CD4-positive, alpha-beta T cell (primary cell): ENCODE measurements at regions not wholly inside any gene's neighbourhood (a gene's known extent, or its start where the extent isn't known, plus 50 kb on each side); places are given as distances from the start of the nearest gene placed in this dataset.

Source experiments
- ATAC-seq: fragments of 200-7000 bp; cut with Tn5 transposase; one replicate; pipeline ENCODE4 v1.10.0; 2022; ENCODE audit warnings: mild to moderate bottlenecking; ENCODE audit not compliant: poor library complexity
- CTCF ChIA-PET: fragments of 350-600 bp; sonication (Branson Sonifier 250); formaldehyde crosslinking; loops from one replicate; lab custom pipeline; 2021; ENCODE audit warnings: antibody characterized with exemption, inconsistent platforms; lab: Charles Lee
- POLR2A ChIA-PET: fragments of 350-600 bp; sonication (Branson Sonifier 250); formaldehyde crosslinking; loops from one replicate; lab custom pipeline; 2021; ENCODE audit warnings: antibody characterized with exemption, inconsistent platforms; lab: Charles Lee
- DNase-seq, 14 experiments: peaks; one replicate each; pipeline ENCODE4 v3.0.0-alpha.2; 2013 to 2020; ENCODE audit warnings: mixed read lengths in 2 of 14
- H3K27ac ChIP-seq, 2 donors: one replicate each; pipeline versions ENCODE4 v1.5.1 to v1.7.0; 2013; ENCODE audit warnings: low read length in 2 of 2, low read depth in 1 of 2, mild to moderate bottlenecking in 1 of 2
- H3K27me3 ChIP-seq, 2 experiments: 1 replicate in 1 of 2; 2 replicates in 1 of 2; pipeline versions ENCODE4 v1.6.1 to v1.7.0; 2013; ENCODE audit warnings: low read length in 2 of 2, control low read depth in 1 of 2, mild to moderate bottlenecking in 1 of 2, moderate library complexity in 1 of 2; ENCODE audit not compliant: insufficient read depth in 2 of 2, control insufficient read depth in 1 of 2
- H3K36me3 ChIP-seq: one replicate; pipeline ENCODE4 v1.6.1; 2013; ENCODE audit warnings: low read length, control low read depth; ENCODE audit not compliant: insufficient read depth
- H3K4me1 ChIP-seq: one replicate; pipeline ENCODE4 v1.6.1; 2013; ENCODE audit warnings: low read length, control low read depth; ENCODE audit not compliant: insufficient read depth
- H3K4me3 ChIP-seq: one replicate; pipeline ENCODE4 v1.5.1; 2013; ENCODE audit warnings: mild to moderate bottlenecking, low read length, moderate library complexity
- H3K9me3 ChIP-seq, 2 experiments: 1 replicate in 1 of 2; 2 replicates in 1 of 2; pipeline versions ENCODE4 v1.6.1 to v1.7.0; 2013; ENCODE audit warnings: low read length in 2 of 2, mild to moderate bottlenecking in 2 of 2, control low read depth in 1 of 2, moderate library complexity in 1 of 2; ENCODE audit not compliant: control insufficient read depth in 1 of 2, insufficient read depth in 1 of 2
- H3K27ac Mint-ChIP-seq: one replicate; pipeline ENCODE4 v1.8.0; 2020; ENCODE audit warnings: mixed read lengths
- H3K27me3 Mint-ChIP-seq: one replicate; pipeline ENCODE4 v1.8.0; 2021; ENCODE audit warnings: mixed read lengths
- H3K36me3 Mint-ChIP-seq: one replicate; pipeline ENCODE4 v1.8.0; 2021; ENCODE audit warnings: low read depth, mixed read lengths
- H3K4me1 Mint-ChIP-seq: one replicate; pipeline ENCODE4 v1.8.0; 2021; ENCODE audit warnings: low read depth, mixed read lengths
- H3K4me3 Mint-ChIP-seq: one replicate; pipeline ENCODE4 v1.8.0; 2020; ENCODE audit warnings: mild to moderate bottlenecking, mixed read lengths
- H3K9me3 Mint-ChIP-seq: one replicate; pipeline ENCODE4 v1.8.0; 2020; ENCODE audit warnings: mixed read lengths
- CTCF ChIP-seq: fragments of 200-600 bp; IDR thresholded peaks from one replicate; pipeline ENCODE4 v1.8.0; 2022; ENCODE audit warnings: antibody characterized with exemption, mild to moderate bottlenecking
- intact Hi-C, 2 experiments: fragments of 100-400 bp; cut with DNase I in 1 of 2; cut with micrococcal nuclease in 1 of 2; formaldehyde crosslinking; loops; one replicate each; pipeline versions ENCODE4 v1.15.1 to v1.9.0; 2023 to 2025; cut with DNase I, micrococcal nuclease

GRCh38 chr16:61050547-61050946, 985.7 kb downstream of the CDH8 start:
- Mint-ChIP-seq H3K36me3 (no peaks in the 10 kb centered on the region), H3K27me3 (no peaks in the 10 kb centered on the region), H3K27ac (no peak overlapping the region), H3K9me3 (peaks cover 27% of the 10 kb centered on the region), H3K4me1 (no peaks in the 10 kb centered on the region), H3K4me3 (no peak overlapping the region)
- DNase-seq, result no peak
- intact Hi-C loops, result no loop called here
- POLR2A ChIA-PET, result no interaction called here
- no peaks in the 10 kb centered on the region for H3K4me1 ChIP-seq
- H3K27ac ChIP-seq, result no peak overlapping the region
- CTCF ChIA-PET, result no interaction called here
- H3K36me3 ChIP-seq, result no peaks in the 10 kb centered on the region
- no peaks in the 10 kb centered on the region for H3K27me3 ChIP-seq
- ATAC-seq, result no peak
- peaks cover 4 to 12% of the 10 kb centered on the region in 2 experiments for H3K9me3 ChIP-seq
- H3K4me3 ChIP-seq, result no peak overlapping the region
- TF ChIP-seq CTCF, result no peak

GRCh38 chr16:61045931-61046330, 990.3 kb downstream of the CDH8 start:
- peaks cover 23% of the 10 kb centered on the region for H3K9me3 Mint-ChIP-seq
- Histone ChIP-seq H3K4me3 (no peak overlapping the region), H3K27ac (no peak overlapping the region), H3K9me3 (peaks cover 0 to 7% of the 10 kb centered on the region in 2 experiments), H3K4me1 (no peaks in the 10 kb centered on the region), H3K36me3 (no peaks in the 10 kb centered on the region), H3K27me3 (no peaks in the 10 kb centered on the region)
- intact Hi-C loops, result no loop called here
- DNase-seq, result no peak
- H3K27me3 Mint-ChIP-seq, result no peaks in the 10 kb centered on the region
- H3K27ac Mint-ChIP-seq, result no peak overlapping the region
- no peak for TF ChIP-seq CTCF
- ATAC-seq, result no peak
- no peaks in the 10 kb centered on the region for H3K4me1 Mint-ChIP-seq
- no peaks in the 10 kb centered on the region for H3K36me3 Mint-ChIP-seq
- H3K4me3 Mint-ChIP-seq, result no peak overlapping the region
- ChIA-PET POLR2A (no interaction called here), CTCF (no interaction called here)

GRCh38 chr16:61042737-61043136, 993.5 kb downstream of the CDH8 start:
- Histone ChIP-seq H3K27ac (no peak overlapping the region), H3K27me3 (no peaks in the 10 kb centered on the region), H3K4me3 (no peak overlapping the region), H3K36me3 (no peaks in the 10 kb centered on the region), H3K4me1 (no peaks in the 10 kb centered on the region), H3K9me3 (peaks cover 0 to 4% of the 10 kb centered on the region in 2 experiments)
- Mint-ChIP-seq H3K9me3 (peaks cover 24% of the 10 kb centered on the region), H3K4me1 (no peaks in the 10 kb centered on the region), H3K4me3 (no peak overlapping the region), H3K27ac (no peak overlapping the region), H3K36me3 (no peaks in the 10 kb centered on the region), H3K27me3 (no peaks in the 10 kb centered on the region)
- ATAC-seq, result no peak
- no peak for TF ChIP-seq CTCF
- intact Hi-C loops, result no loop called here
- no peak for DNase-seq
- ChIA-PET POLR2A (no interaction called here), CTCF (no interaction called here)
